ENCODE measurements at regions not wholly inside any gene's neighbourhood (a gene's known extent, or its start where the extent isn't known, plus 50 kb on each side); places are given as distances from the start of the nearest gene placed in this dataset.
A peak's percentile ranks its signal among the peaks of the same experiment; 100 is the strongest.

DNA sequence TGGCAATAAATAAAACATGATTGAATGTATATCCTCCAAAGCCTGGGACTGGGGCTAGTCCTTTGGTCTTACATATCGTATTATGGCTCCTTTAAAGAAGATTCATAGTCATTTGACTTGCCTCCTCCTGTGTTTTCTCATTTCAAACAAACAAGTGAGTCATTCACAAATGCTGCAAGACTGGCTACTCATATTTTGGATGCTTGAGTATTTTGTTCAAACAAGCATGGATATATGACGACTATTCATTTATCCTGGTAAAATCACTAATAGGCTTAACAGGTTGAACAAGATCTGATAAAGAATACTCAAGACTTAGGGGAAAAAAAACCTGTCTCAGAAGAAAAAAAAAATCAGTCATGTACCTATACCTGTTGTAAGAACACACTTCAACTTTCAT, 111.1 kb upstream of the CCDC28A start (continued):
- TF ChIP-seq, protein P1, sequence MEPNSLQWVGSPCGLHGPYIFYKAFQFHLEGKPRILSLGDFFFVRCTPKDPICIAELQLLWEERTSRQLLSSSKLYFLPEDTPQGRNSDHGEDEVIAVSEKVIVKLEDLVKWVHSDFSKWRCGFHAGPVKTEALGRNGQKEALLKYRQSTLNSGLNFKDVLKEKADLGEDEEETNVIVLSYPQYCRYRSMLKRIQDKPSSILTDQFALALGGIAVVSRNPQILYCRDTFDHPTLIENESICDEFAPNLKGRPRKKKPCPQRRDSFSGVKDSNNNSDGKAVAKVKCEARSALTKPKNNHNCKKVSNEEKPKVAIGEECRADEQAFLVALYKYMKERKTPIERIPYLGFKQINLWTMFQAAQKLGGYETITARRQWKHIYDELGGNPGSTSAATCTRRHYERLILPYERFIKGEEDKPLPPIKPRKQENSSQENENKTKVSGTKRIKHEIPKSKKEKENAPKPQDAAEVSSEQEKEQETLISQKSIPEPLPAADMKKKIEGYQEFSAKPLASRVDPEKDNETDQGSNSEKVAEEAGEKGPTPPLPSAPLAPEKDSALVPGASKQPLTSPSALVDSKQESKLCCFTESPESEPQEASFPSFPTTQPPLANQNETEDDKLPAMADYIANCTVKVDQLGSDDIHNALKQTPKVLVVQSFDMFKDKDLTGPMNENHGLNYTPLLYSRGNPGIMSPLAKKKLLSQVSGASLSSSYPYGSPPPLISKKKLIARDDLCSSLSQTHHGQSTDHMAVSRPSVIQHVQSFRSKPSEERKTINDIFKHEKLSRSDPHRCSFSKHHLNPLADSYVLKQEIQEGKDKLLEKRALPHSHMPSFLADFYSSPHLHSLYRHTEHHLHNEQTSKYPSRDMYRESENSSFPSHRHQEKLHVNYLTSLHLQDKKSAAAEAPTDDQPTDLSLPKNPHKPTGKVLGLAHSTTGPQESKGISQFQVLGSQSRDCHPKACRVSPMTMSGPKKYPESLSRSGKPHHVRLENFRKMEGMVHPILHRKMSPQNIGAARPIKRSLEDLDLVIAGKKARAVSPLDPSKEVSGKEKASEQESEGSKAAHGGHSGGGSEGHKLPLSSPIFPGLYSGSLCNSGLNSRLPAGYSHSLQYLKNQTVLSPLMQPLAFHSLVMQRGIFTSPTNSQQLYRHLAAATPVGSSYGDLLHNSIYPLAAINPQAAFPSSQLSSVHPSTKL (CRISPR knock-in tag; IDR thresholded peaks at IDR 0.05): peak; percentile 37
- TF ChIP-seq MAFK (conservative IDR thresholded peaks at IDR 0.05 in 1 of 2, IDR thresholded peaks at IDR 0.05 in 1 of 2; ENCODE audit: low read length in 2 of 2): peak; percentile 7 to 20; a peak in 1 of 4 replicates
- TF ChIP-seq, protein P2, sequence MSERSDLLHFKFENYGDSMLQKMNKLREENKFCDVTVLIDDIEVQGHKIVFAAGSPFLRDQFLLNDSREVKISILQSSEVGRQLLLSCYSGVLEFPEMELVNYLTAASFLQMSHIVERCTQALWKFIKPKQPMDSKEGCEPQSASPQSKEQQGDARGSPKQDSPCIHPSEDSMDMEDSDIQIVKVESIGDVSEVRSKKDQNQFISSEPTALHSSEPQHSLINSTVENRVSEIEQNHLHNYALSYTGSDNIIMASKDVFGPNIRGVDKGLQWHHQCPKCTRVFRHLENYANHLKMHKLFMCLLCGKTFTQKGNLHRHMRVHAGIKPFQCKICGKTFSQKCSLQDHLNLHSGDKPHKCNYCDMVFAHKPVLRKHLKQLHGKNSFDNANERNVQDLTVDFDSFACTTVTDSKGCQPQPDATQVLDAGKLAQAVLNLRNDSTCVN (CRISPR knock-in tag; IDR thresholded peaks at IDR 0.05; ENCODE audit: borderline replicate concordance): no peak
- TF ChIP-seq ZNF256 (CRISPR knock-in tag; conservative IDR thresholded peaks at IDR 0.05): no peak

DNA sequence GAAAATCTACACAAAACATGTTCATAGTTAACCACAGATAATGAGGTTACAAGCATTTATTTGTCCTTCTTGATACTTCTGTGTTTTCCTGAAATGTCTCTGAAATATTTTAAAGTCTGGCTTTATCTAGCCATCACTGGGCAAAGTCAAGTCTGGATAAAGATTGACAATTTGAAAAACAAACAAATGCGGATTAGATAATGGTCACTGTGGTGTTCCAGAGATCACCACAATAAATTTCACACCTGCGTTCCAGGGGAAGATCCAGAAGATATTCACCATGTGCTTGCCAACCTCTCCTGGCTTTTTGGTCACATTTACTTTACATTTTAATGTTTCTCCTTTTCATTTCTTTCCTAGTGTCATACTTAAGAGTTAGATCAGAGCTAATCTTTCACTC, 109.7 kb upstream of the CCDC28A start:
- CTCF ChIA-PET (ENCODE audit: low intra/inter-chr PET ratio, low total read pairs): no interaction called here
- Histone ChIP-seq H3K27me3 (ENCODE audit: control insufficient read depth in 1 of 2, insufficient read depth in 2 of 2, low read length in 2 of 2) (no peaks in the 10 kb centered on the region), H4K20me1 (ENCODE audit: insufficient read depth, low read length) (no peaks in the 10 kb centered on the region), H2AFZ (ENCODE audit: low read length) (no peak overlapping the region), H3K9me3 (ENCODE audit: low read length) (no peaks in the 10 kb centered on the region), H3K4me3 (replicated peaks in 1 of 3; ENCODE audit: insufficient read depth in 1 of 3, low read depth in 2 of 3, low read length in 3 of 3) (no peak overlapping the region), H3K9ac (ENCODE audit: insufficient read depth, low read depth, low read length) (no peak overlapping the region), H3K27ac (ENCODE audit: extremely low read length, insufficient read depth, low read length) (no peak overlapping the region), H3K36me3 (replicated peaks in 1 of 2; ENCODE audit: control insufficient read depth in 1 of 2, insufficient read depth in 2 of 2, low read length in 2 of 2) (no peaks in the 10 kb centered on the region), H3K79me2 (ENCODE audit: insufficient read depth, low read length) (no peaks in the 10 kb centered on the region), H3K4me1 (ENCODE audit: insufficient read depth, low read length) (peaks cover 29% of the 10 kb centered on the region), H3K4me2 (ENCODE audit: low read depth, low read length) (peak overlapping the region; percentile 14; the same call in 1 of the 2 replicates)
- 17% methylated on average over 2 of the region's 2 CpGs for WGBS (ENCODE audit: low lambda C conversion rate)
- BruUV-seq (replicated peaks): no TSS peak
- POLR2A ChIA-PET: interaction anchor here (0.7 kb wide), 1 partner anchor 730 kb away, joined by 3 read pairs; no protein-coding TSS in a partner anchor
- peak; percentile 62 for ATAC-seq
- DNase-seq (ENCODE audit: low spot score): peak; percentile 32
- intact Hi-C loops (cut with micrococcal nuclease; ENCODE audit: unreplicated experiment) (no loop called here), in situ Hi-C loops (cut with HindIII; ENCODE audit: extremely low pct_ligation_motif_present, low pct_unique_long_range_greater_than_20kb) (no loop called here)
- FAIRE-seq: no peak
- TF ChIP-seq SP2 (CRISPR knock-in tag; IDR thresholded peaks at IDR 0.05) (no peak), ZNF530 (CRISPR knock-in tag; IDR thresholded peaks at IDR 0.05; ENCODE audit: low read depth) (no peak), NCOR1 (IDR thresholded peaks at IDR 0.05; ENCODE audit: borderline replicate concordance, low read length) (no peak), NFE2L1 (CRISPR knock-in tag; IDR thresholded peaks at IDR 0.05; ENCODE audit: borderline replicate concordance) (no peak), JUND (CRISPR knock-in tag; IDR thresholded peaks at IDR 0.05) (no peak), ZNF432 (CRISPR knock-in tag; IDR thresholded peaks at IDR 0.05; ENCODE audit: borderline replicate concordance) (no peak), ZNF569 (CRISPR knock-in tag; IDR thresholded peaks at IDR 0.05; ENCODE audit: borderline replicate concordance) (no peak), ZNF468 (CRISPR knock-in tag; IDR thresholded peaks at IDR 0.05) (no peak), MBD4 (IDR thresholded peaks at IDR 0.05; ENCODE audit: borderline replicate concordance, low read length) (no peak), IRF2 (CRISPR knock-in tag; IDR thresholded peaks at IDR 0.05) (0 out of 2 replicates have a peak, but pooled peaks have one; percentile 45), KDM5B (CRISPR knock-in tag; IDR thresholded peaks at IDR 0.05; ENCODE audit: borderline replicate concordance) (no peak), ZNF589 (CRISPR knock-in tag; conservative IDR thresholded peaks at IDR 0.05) (no peak), NR2F2 (IDR thresholded peaks at IDR 0.05; ENCODE audit: borderline replicate concordance, low read depth) (no peak), CBX5 (CRISPR knock-in tag; IDR thresholded peaks at IDR 0.05; ENCODE audit: borderline replicate concordance) (no peak), KDM6A (CRISPR knock-in tag; IDR thresholded peaks at IDR 0.05; ENCODE audit: low read depth) (no peak)
- TF ChIP-seq, protein P3, sequence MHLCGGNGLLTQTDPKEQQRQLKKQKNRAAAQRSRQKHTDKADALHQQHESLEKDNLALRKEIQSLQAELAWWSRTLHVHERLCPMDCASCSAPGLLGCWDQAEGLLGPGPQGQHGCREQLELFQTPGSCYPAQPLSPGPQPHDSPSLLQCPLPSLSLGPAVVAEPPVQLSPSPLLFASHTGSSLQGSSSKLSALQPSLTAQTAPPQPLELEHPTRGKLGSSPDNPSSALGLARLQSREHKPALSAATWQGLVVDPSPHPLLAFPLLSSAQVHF (CRISPR knock-in tag; IDR thresholded peaks at IDR 0.05): no peak
